Activated T-cell treated with anti-CD3 and anti-CD28 coated beads, Interleukin-2, amount 50 U/mL, for 24 hours (primary cell): ENCODE measurements at regions not wholly inside any gene's neighbourhood (a gene's known extent, or its start where the extent isn't known, plus 50 kb on each side); places are given as distances from the start of the nearest gene placed in this dataset.

ENCODE experiments used
- DNase-seq: peaks from one replicate; pipeline ENCODE4 v3.0.0-alpha.2; 2020
- H3K27ac Mint-ChIP-seq: 2 replicates; pipeline ENCODE4 v1.8.0; 2020; ENCODE audit warnings: mild to moderate bottlenecking, mixed read lengths
- H3K27me3 Mint-ChIP-seq: 2 replicates; pipeline ENCODE4 v1.8.0; 2020; ENCODE audit warnings: mixed read lengths
- H3K36me3 Mint-ChIP-seq: 2 replicates; pipeline ENCODE4 v1.8.0; 2020; ENCODE audit warnings: low read depth, mixed read lengths
- H3K4me1 Mint-ChIP-seq: 2 replicates; pipeline ENCODE4 v1.8.0; 2020; ENCODE audit warnings: low read depth, mixed read lengths
- H3K4me3 Mint-ChIP-seq: 2 replicates; pipeline ENCODE4 v1.8.0; 2020; ENCODE audit warnings: mild to moderate bottlenecking, moderate library complexity, mixed read lengths
- H3K9me3 Mint-ChIP-seq: 2 replicates; pipeline ENCODE4 v1.8.0; 2020; ENCODE audit warnings: mixed read lengths

- DNase-seq: no peak
- H3K4me3 Mint-ChIP-seq: no peak overlapping the region
- H3K36me3 Mint-ChIP-seq: no peaks in the 10 kb centered on the region
- H3K9me3 Mint-ChIP-seq: peaks cover 4% of the 10 kb centered on the region
- H3K27me3 Mint-ChIP-seq: no peaks in the 10 kb centered on the region
- no peaks in the 10 kb centered on the region for H3K4me1 Mint-ChIP-seq
- H3K27ac Mint-ChIP-seq: no peak overlapping the region
These were observed 113.6 kb upstream of the PCDH9 start for GRCh38 chr13:67343777-67344176.

- no peak for DNase-seq
- Mint-ChIP-seq H3K9me3 (peaks cover 4% of the 10 kb centered on the region), H3K4me3 (no peak overlapping the region), H3K27me3 (no peaks in the 10 kb centered on the region), H3K4me1 (no peaks in the 10 kb centered on the region), H3K27ac (no peak overlapping the region), H3K36me3 (no peaks in the 10 kb centered on the region)
These were observed 111.3 kb upstream of the PCDH9 start for GRCh38 chr13:67341406-67341805.

DNA sequence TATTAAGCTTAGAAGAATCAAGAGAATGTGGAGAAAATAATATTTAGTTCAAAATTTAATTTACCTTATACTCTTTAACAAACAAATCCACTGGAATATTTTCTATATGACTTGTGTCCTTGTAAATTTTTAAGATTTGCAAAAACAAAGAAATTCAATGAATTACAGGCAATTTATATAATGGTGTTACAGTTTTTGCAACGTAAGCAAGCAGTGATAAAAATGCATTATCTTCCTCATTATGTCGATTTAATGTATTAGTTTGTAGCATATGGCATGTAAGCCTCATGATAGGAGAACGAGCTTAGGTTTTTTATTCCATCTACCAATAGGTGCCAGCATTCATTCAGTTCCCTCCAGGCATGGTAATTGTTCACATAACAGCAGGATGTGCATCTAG lies 100.0 kb upstream of the PCDH9 start:
- H3K27ac Mint-ChIP-seq: no peak overlapping the region
- H3K36me3 Mint-ChIP-seq: no peaks in the 10 kb centered on the region
- H3K4me1 Mint-ChIP-seq: no peaks in the 10 kb centered on the region
- H3K9me3 Mint-ChIP-seq: no peaks in the 10 kb centered on the region
- DNase-seq: no peak
- H3K27me3 Mint-ChIP-seq: no peaks in the 10 kb centered on the region
- no peak overlapping the region for H3K4me3 Mint-ChIP-seq

- H3K4me1 Mint-ChIP-seq: no peaks in the 10 kb centered on the region
- no peaks in the 10 kb centered on the region for H3K9me3 Mint-ChIP-seq
- no peaks in the 10 kb centered on the region for H3K36me3 Mint-ChIP-seq
- no peak for DNase-seq
- no peaks in the 10 kb centered on the region for H3K27me3 Mint-ChIP-seq
- no peak overlapping the region for H3K27ac Mint-ChIP-seq
- no peak overlapping the region for H3K4me3 Mint-ChIP-seq
These were observed 98.8 kb upstream of the PCDH9 start for GRCh38 chr13:67328895-67329294.

DNA sequence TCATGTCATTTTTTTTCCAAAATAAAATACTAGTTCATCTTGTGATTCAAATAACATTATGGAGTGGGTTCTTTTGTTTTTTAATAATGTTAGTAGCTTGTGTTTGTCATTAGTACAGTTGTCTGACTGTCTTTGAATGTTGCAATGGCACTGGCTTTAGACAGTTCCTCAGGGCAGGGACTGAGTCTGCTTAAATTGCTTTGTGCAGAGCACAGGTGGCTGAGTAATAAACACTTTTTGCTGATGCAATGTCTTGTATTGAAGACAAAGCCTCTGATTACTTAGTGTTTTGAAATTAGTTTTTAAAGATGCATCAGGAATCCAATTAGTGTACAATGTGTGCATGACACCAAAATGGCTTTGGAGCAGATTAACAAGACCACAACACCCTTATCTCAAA lies 88.7 kb upstream of the PCDH9 start:
- no peak for DNase-seq
- H3K4me1 Mint-ChIP-seq: no peaks in the 10 kb centered on the region
- no peak overlapping the region for H3K27ac Mint-ChIP-seq
- no peak overlapping the region for H3K4me3 Mint-ChIP-seq
- H3K27me3 Mint-ChIP-seq: no peaks in the 10 kb centered on the region
- peaks cover 2% of the 10 kb centered on the region for H3K9me3 Mint-ChIP-seq
- H3K36me3 Mint-ChIP-seq: no peaks in the 10 kb centered on the region

DNA sequence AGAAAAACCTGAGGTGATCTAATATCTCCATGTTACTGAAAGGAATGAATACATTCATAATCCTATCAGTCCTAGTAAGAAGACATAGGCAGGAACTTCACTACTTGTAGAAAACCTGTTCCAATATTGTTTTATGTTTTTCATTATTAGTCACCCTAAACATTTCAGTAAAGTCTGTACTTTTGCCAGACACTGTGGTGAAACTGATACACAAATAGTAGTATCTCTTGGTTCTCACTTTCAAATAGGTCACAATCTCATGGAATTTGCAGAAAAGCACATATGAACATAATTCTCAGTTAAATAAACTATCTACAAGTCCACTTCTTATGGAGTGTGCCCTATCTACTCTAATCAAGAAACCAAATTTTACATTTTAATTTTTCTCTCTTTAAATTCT lies 88.3 kb upstream of the PCDH9 start:
- H3K9me3 Mint-ChIP-seq: peaks cover 2% of the 10 kb centered on the region
- no peak overlapping the region for H3K4me3 Mint-ChIP-seq
- H3K27me3 Mint-ChIP-seq: no peaks in the 10 kb centered on the region
- no peaks in the 10 kb centered on the region for H3K4me1 Mint-ChIP-seq
- DNase-seq: no peak
- H3K36me3 Mint-ChIP-seq: no peaks in the 10 kb centered on the region
- H3K27ac Mint-ChIP-seq: no peak overlapping the region

DNA sequence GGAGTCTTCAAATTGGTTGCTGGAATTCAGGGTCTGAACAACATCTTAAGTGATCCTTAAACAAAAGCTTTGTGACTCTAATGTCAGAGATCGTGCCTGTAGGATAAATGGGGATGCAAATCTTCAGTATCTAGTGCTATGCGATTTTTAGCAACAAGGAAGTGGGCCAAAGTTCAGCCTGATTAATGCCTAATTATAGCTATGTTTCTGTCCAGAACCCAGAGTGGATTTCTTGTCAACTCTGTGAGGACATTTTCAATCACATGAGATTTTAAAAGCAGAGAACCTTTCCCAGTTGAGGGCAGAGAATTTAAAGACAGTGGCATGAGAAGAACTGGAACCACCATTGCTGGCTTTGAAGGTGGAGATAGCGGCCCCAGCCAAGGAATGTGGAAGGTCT lies 84.3 kb upstream of the PCDH9 start:
- no peak overlapping the region for H3K27ac Mint-ChIP-seq
- no peaks in the 10 kb centered on the region for H3K27me3 Mint-ChIP-seq
- H3K4me1 Mint-ChIP-seq: no peaks in the 10 kb centered on the region
- H3K36me3 Mint-ChIP-seq: no peaks in the 10 kb centered on the region
- no peak for DNase-seq
- no peak overlapping the region for H3K4me3 Mint-ChIP-seq
- H3K9me3 Mint-ChIP-seq: no peaks in the 10 kb centered on the region

DNA sequence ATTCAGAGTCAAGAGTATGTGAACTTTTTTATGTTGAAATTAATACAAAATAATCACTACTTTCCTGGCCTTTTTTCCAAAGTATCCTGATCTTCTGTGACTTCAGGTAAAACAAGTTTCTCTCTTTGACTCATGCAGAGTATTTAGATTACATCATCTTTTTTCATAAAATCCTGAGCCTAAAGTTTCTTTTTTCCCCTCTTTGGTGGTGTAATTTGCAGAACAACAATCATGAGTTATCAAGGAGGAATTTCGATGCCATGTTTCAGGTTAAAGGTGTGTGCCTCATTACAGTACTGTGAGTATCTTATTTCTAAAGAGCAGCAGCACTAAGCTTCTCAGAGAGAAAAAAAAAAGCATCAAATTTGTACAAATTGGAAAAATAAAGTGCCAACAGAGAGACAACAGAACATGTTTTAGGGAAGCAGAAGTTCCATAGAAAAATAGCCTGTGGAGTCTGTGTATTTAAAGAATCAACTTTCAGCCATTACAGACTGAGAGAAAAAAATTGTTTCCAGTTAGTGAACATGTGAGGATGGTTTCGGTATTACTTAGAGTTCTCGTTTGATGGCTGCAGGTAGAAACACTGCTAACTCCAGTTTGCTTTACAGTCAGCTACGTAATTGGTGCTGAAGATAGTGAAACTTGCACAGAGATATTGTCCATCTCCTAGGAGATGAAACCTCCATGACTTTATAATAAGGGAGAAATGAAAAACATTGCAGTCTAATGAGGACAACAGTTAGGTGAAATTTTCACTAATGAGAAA lies 78.1 kb upstream of the PCDH9 start:
- Mint-ChIP-seq H3K36me3 (no peaks in the 10 kb centered on the region), H3K9me3 (no peaks in the 10 kb centered on the region), H3K27me3 (no peaks in the 10 kb centered on the region), H3K4me3 (no peak overlapping the region), H3K27ac (no peak overlapping the region), H3K4me1 (no peaks in the 10 kb centered on the region)
- no peak for DNase-seq

DNA sequence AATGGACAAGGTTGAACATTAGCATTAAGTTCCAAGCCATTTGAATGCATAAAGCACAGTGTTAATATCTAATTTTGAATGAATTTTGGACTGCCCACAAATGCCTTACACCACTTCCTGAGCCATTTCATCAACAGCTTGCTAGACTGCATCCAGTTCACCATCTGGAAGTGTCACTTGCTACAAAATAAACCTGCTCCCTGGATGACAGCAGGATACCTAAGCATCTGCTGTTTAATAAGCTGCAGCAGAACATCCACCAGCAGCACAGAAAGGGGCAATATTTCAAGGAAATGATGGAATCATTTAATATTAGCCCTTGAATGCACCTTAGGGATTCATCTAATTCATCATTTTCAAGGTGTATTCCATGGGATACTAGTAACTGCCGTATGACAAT lies 76.6 kb upstream of the PCDH9 start:
- DNase-seq: no peak
- no peaks in the 10 kb centered on the region for H3K27me3 Mint-ChIP-seq
- no peak overlapping the region for H3K27ac Mint-ChIP-seq
- H3K9me3 Mint-ChIP-seq: no peaks in the 10 kb centered on the region
- no peaks in the 10 kb centered on the region for H3K4me1 Mint-ChIP-seq
- no peaks in the 10 kb centered on the region for H3K36me3 Mint-ChIP-seq
- no peak overlapping the region for H3K4me3 Mint-ChIP-seq

DNA sequence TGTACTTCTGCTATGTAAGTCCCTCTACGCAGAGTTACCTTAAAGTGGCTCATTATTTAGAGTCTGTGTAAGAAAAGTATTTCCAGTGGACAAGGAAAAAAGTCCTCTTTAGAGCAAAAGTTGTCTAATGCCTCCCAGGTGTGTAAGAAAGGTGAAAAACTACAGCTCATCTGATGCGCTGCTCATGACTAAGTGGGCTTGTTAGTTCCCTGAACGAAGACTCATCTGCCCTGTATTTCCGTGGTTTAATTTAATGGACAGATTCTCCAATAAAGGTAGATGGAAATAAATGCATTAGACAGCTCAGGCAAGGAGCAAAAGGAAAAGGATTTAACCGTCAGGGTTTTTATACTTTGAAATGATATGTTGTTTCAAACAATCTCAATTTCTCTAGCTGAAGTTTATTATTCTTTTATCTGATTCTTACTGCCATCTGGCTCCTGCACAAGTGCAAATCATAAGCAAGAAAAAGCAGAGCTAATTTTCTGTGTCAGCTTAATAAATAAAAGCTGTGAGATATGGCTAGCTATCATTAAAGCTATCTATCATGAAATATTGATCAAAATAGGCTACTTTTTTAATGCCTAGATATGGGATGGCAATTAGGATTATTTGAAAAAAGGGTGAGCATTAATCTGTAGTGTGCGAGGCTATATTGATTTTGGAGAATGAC lies 73.7 kb upstream of the PCDH9 start:
- Mint-ChIP-seq H3K27ac (no peak overlapping the region), H3K36me3 (no peaks in the 10 kb centered on the region), H3K4me1 (no peaks in the 10 kb centered on the region), H3K4me3 (no peak overlapping the region), H3K27me3 (no peaks in the 10 kb centered on the region), H3K9me3 (no peaks in the 10 kb centered on the region)
- DNase-seq: no peak

DNA sequence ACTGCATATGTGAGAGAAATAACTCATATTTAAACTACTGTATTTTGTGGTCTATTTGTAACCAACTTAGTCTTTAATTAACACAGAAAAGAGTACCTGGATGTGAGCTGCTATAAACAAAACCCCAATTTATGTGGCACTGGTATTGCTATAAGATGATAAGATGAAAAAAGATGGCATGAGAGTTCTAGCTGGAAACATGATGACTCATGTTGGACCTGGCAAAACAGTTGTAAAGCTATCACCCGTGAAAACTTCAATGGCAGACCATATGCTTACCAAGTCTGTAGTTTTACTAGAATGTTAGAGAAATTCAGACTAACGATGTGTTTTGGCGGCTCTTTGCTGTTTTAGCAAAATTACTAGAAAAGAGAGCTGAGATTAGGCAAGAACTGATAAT lies 69.6 kb upstream of the PCDH9 start:
- Mint-ChIP-seq H3K27me3 (no peaks in the 10 kb centered on the region), H3K9me3 (no peaks in the 10 kb centered on the region), H3K4me1 (no peaks in the 10 kb centered on the region), H3K36me3 (no peaks in the 10 kb centered on the region), H3K27ac (no peak overlapping the region), H3K4me3 (no peak overlapping the region)
- DNase-seq: no peak

DNA sequence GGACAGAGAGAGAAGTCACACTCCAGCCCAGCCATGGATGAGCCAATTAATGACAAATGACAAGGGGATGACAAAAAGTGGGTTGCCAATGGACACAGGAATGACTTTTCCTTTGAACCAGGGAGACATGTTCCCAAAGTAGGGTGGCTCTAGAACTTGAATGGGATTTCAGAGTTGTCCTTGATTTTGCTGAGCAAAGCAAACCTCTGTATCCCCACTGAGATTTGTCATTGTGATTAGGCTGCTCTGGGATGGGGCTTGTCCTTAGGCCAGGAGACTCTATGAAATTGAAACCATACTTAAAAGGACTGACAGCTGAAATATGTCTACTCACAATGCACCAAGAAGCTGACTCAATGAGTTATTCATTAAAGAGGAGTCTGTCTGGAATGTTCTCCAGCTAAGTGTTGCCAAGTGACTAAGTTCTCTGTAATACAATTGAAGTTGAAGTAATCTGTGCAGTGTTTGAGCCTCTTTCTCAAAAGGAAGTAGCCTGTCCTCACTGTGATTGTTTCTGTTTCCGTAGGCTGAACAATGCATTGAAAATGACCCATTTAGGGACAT lies 69.0 kb upstream of the PCDH9 start:
- no peaks in the 10 kb centered on the region for H3K27me3 Mint-ChIP-seq
- H3K27ac Mint-ChIP-seq: no peak overlapping the region
- no peaks in the 10 kb centered on the region for H3K36me3 Mint-ChIP-seq
- no peaks in the 10 kb centered on the region for H3K9me3 Mint-ChIP-seq
- H3K4me3 Mint-ChIP-seq: no peak overlapping the region
- DNase-seq: no peak
- no peaks in the 10 kb centered on the region for H3K4me1 Mint-ChIP-seq

DNA sequence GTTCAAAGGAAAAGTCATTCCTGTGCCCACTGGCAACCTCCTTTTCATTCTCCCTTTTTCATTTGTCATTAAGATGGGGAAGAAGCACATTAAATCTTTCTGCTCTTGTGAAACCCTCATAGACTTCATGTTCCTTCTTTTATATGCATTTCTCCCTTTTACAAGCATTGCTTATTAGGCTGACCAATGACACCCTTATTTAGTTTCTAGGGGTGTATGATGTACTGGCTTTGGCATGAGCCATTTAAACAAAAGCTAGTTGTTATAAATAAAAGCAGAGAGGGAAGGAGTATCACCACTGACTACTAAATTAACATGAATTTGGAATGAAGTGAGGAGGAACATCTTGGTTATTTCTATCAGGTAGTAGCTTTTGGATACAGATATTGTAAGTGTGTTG lies 68.2 kb upstream of the PCDH9 start:
- Mint-ChIP-seq H3K4me3 (no peak overlapping the region), H3K9me3 (no peaks in the 10 kb centered on the region), H3K27ac (no peak overlapping the region), H3K36me3 (no peaks in the 10 kb centered on the region), H3K27me3 (no peaks in the 10 kb centered on the region), H3K4me1 (no peaks in the 10 kb centered on the region)
- no peak for DNase-seq

GRCh38 chr13:67296511-67296910 lies 66.4 kb upstream of the PCDH9 start:
- no peaks in the 10 kb centered on the region for H3K27me3 Mint-ChIP-seq
- no peak overlapping the region for H3K27ac Mint-ChIP-seq
- H3K4me3 Mint-ChIP-seq: no peak overlapping the region
- no peaks in the 10 kb centered on the region for H3K9me3 Mint-ChIP-seq
- H3K36me3 Mint-ChIP-seq: no peaks in the 10 kb centered on the region
- no peaks in the 10 kb centered on the region for H3K4me1 Mint-ChIP-seq
- no peak for DNase-seq

- Mint-ChIP-seq H3K4me1 (no peaks in the 10 kb centered on the region), H3K9me3 (no peaks in the 10 kb centered on the region), H3K4me3 (no peak overlapping the region), H3K27ac (no peak overlapping the region), H3K27me3 (no peaks in the 10 kb centered on the region), H3K36me3 (no peaks in the 10 kb centered on the region)
- no peak for DNase-seq
These were observed 62.8 kb upstream of the PCDH9 start for GRCh38 chr13:67292886-67293285.
